SK-N-SH (cell line): ENCODE measurements at regions not wholly inside any gene's neighbourhood (a gene's known extent, or its start where the extent isn't known, plus 50 kb on each side); places are given as distances from the start of the nearest gene placed in this dataset.
"Not testable (repeated sequence)": the region's sequence is repeated elsewhere in the genome, so short reads cannot be mapped to it uniquely, and the experiment has no call there.

ENCODE experiments used
- CTCF ChIA-PET: fragments of 300-600, 350-600 bp; formaldehyde crosslinking; extraction: SDS; loops from one replicate; lab custom pipeline; 2021; lab: Yijun Ruan, JAX
- POLR2A ChIA-PET: fragments of 350-600 bp; sonication (Branson Sonifier 250); formaldehyde crosslinking; extraction: SDS; loops from one replicate; lab custom pipeline; 2020; ENCODE audit warnings: antibody characterized with exemption, inconsistent platforms; lab: Yijun Ruan, JAX
- DNase-seq: peaks from one replicate; pipeline ENCODE4 v3.0.0; 2012
- H2AFZ ChIP-seq: fragments of 200-600 bp; sonication (generic); 2 replicates; pipeline ENCODE4 v1.8.1; 2016; ENCODE audit warnings: antibody characterized with exemption, mild to moderate bottlenecking, low read depth
- H3F3A ChIP-seq: fragments of 200-600 bp; sonication (generic); replicated peaks from 2 replicates; pipeline ENCODE3; 2016; ENCODE audit warnings: antibody characterized with exemption, mild to moderate bottlenecking; ENCODE audit not compliant: insufficient read depth
- H3K27ac ChIP-seq, 2 experiments: fragments of 200-500 bp in 1 of 2; fragments of 200-600 bp in 1 of 2; sonication (Bioruptor generic) in 1 of 2; sonication (generic), shearing (Covaris generic) in 1 of 2; 2 replicates each; pipeline versions ENCODE4 v1.5.1 to v1.6.1; 2014 to 2016; ENCODE audit warnings: low read depth in 2 of 2, inconsistent platforms in 1 of 2, low read length in 1 of 2, mild to moderate bottlenecking in 1 of 2, mixed read lengths in 1 of 2
- H3K27me3 ChIP-seq: fragments of 200-600 bp; sonication (generic), shearing (Covaris generic); 2 replicates; pipeline ENCODE4 v1.6.1; 2016; ENCODE audit warnings: mixed run types; ENCODE audit not compliant: insufficient read depth
- H3K36me3 ChIP-seq, 2 experiments: fragments of 200-500 bp in 1 of 2; fragments of 200-600 bp in 1 of 2; sonication (Bioruptor generic) in 1 of 2; sonication (generic) in 1 of 2; replicated peaks in 1 of 2; 2 replicates each; pipeline versions ENCODE3 to v1.5.1; 2014 to 2016; ENCODE audit warnings: low read length in 1 of 2, mild to moderate bottlenecking in 1 of 2; ENCODE audit not compliant: insufficient read depth in 2 of 2, control insufficient read depth in 1 of 2
- H3K4me1 ChIP-seq, 2 experiments: fragments of 200-500 bp in 1 of 2; fragments of 200-600 bp in 1 of 2; sonication (Bioruptor generic) in 1 of 2; sonication (generic), shearing (Covaris generic) in 1 of 2; 2 replicates each; pipeline versions ENCODE4 v1.5.1 to v1.6.1; 2014 to 2016; ENCODE audit warnings: low read depth in 1 of 2, low read length in 1 of 2, mixed run types in 1 of 2; ENCODE audit not compliant: insufficient read depth in 2 of 2, control insufficient read depth in 1 of 2
- H3K4me2 ChIP-seq: fragments of 200-600 bp; sonication (generic), shearing (Covaris generic); 2 replicates; pipeline ENCODE4 v1.6.1; 2017; ENCODE audit warnings: mixed run types
- H3K4me3 ChIP-seq, 2 experiments: fragments of 200-500 bp in 1 of 2; fragments of 200-600 bp in 1 of 2; sonication (Bioruptor generic) in 1 of 2; sonication (generic), shearing (Covaris generic) in 1 of 2; 2 replicates each; pipeline versions ENCODE4 v1.5.1 to v1.8.1; 2014 to 2016; ENCODE audit warnings: low read depth in 2 of 2, inconsistent platforms in 1 of 2, low read length in 1 of 2, mild to moderate bottlenecking in 1 of 2, mixed read lengths in 1 of 2, moderate library complexity in 1 of 2
- H3K79me2 ChIP-seq: fragments of 200-600 bp; sonication (generic); 2 replicates; pipeline ENCODE4 v1.8.1; 2017; ENCODE audit warnings: mild to moderate bottlenecking; ENCODE audit not compliant: insufficient read depth
- H3K9ac ChIP-seq: fragments of 200-600 bp; sonication (generic); 2 replicates; pipeline ENCODE4 v1.6.1; 2017; ENCODE audit warnings: mixed run types
- H3K9me2 ChIP-seq: fragments of 200-600 bp; sonication (generic); 2 replicates; pipeline ENCODE4 v1.6.1; 2017; ENCODE audit warnings: mixed run types
- H3K9me3 ChIP-seq: fragments of 200-600 bp; sonication (generic); 2 replicates; pipeline ENCODE4 v1.6.1; 2017; ENCODE audit warnings: mixed run types, mild to moderate bottlenecking, moderate library complexity
- H4K20me1 ChIP-seq: fragments of 200-600 bp; sonication (generic); 2 replicates; pipeline ENCODE4 v1.6.1; 2017; ENCODE audit warnings: mild to moderate bottlenecking, mixed run types; ENCODE audit not compliant: insufficient read depth
- EP300 ChIP-seq, 2 experiments: IDR thresholded peaks; 2 replicates each; pipeline versions ENCODE4 v1.4.0 to v1.6.1; 2012; ENCODE audit warnings: borderline replicate concordance in 1 of 2, low read depth in 1 of 2, low read length in 1 of 2
- GABPA ChIP-seq: IDR thresholded peaks from 2 replicates; pipeline ENCODE4 v1.4.0; 2012; ENCODE audit warnings: low read depth, mild to moderate bottlenecking
- IRF3 ChIP-seq: fragments of 150-350 bp; IDR thresholded peaks from 2 replicates; pipeline ENCODE4 v1.6.1; 2016; ENCODE audit warnings: mild to moderate bottlenecking, low read depth, low read length
- JUND ChIP-seq: IDR thresholded peaks from 2 replicates; pipeline ENCODE4 v1.4.0; 2012
- POLR2AphosphoS5 ChIP-seq: IDR thresholded peaks from 2 replicates; pipeline ENCODE4 v1.6.1; 2012; ENCODE audit warnings: low read depth, low read length
- RXRA ChIP-seq: IDR thresholded peaks from 2 replicates; pipeline ENCODE4 v1.4.0; 2012; ENCODE audit warnings: low read depth, mild to moderate bottlenecking, borderline replicate concordance
- TAF1 ChIP-seq: IDR thresholded peaks from 2 replicates; pipeline ENCODE4 v1.6.1; 2012; ENCODE audit warnings: low read depth, mild to moderate bottlenecking, low read length, moderate library complexity, borderline replicate concordance
- TCF12 ChIP-seq: IDR thresholded peaks from 2 replicates; pipeline ENCODE4 v1.4.0; 2012
- WGBS: methylation state at CpG from one replicate; pipeline ENCODE4 v1.1.6; 2017; ENCODE audit warnings: low lambda C conversion rate; 5-methylcytosine and 5-hydroxymethylcytosine counted together
- TF ChIP-seq, protein P1 (sequence below): IDR thresholded peaks from 2 replicates; pipeline ENCODE4; 2012

DNA sequence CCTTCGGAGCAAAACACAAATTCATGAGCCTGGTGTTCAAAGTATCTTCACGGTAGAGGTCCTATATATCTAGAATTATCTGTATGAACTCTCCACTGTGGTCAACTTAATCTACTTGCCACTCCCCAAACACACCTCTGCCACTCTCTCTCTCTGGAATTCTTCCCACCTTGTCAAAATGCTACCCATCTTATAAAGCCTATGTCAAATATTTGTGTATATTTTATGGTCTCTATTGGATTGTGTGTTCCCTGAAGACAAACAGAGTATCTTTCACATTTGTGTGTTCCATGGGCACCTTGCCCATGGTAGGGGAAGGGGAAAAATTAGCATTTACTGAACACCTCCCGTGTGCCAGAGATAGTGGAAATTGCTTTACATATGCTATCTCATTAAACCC is 83.2 kb upstream of the ATL2 start:
- 82% methylated on average over 3 of the region's 3 CpGs for WGBS
- H3K4me3 ChIP-seq: no peak overlapping the region
- no peak for TF ChIP-seq IRF3
- no peak for TF ChIP-seq TCF12
- TF ChIP-seq EP300 (IDR thresholded peaks at IDR 0.05; ENCODE audit: borderline replicate concordance in 1 of 2, low read depth in 1 of 2, low read length in 1 of 2): no peak
- TF ChIP-seq GABPA: no peak
- no peak overlapping the region for H3K4me2 ChIP-seq
- no peaks in the 10 kb centered on the region for H3K27me3 ChIP-seq
- ChIA-PET CTCF (interaction anchor here (1.0 to 1.6 kb wide), 3 partner anchors 14 to 145 kb away, joined by 4 to 10 read pairs (median 4); no protein-coding TSS in a partner anchor), POLR2A (no interaction called here)
- H4K20me1 ChIP-seq: no peaks in the 10 kb centered on the region
- H3K79me2 ChIP-seq: no peaks in the 10 kb centered on the region
- no peaks in the 10 kb centered on the region for H3F3A ChIP-seq
- no peaks in the 10 kb centered on the region for H3K9me3 ChIP-seq
- no peak overlapping the region for H3K27ac ChIP-seq
- H2AFZ ChIP-seq: no peak overlapping the region
- H3K9me2 ChIP-seq: no peaks in the 10 kb centered on the region
- DNase-seq: no peak
- H3K36me3 ChIP-seq: no peaks in the 10 kb centered on the region
- H3K4me1 ChIP-seq: peaks cover 0 to 13% of the 10 kb centered on the region in 2 experiments; a peak in 2 of 4 replicates
- no peak overlapping the region for H3K9ac ChIP-seq

GRCh38 chr2:38454081-38454480 is 77.0 kb upstream of the ATL2 start:
- WGBS: 92% methylated on average over 4 of the region's 4 CpGs
- CTCF ChIA-PET: no interaction called here
- no peak for DNase-seq
- Histone ChIP-seq H3K79me2 (no peaks in the 10 kb centered on the region), H3K36me3 (no peaks in the 10 kb centered on the region), H3K9me3 (no peaks in the 10 kb centered on the region), H2AFZ (no peak overlapping the region), H3K4me1 (no peaks in the 10 kb centered on the region), H3K27ac (no peak overlapping the region), H3K9me2 (no peaks in the 10 kb centered on the region), H3K4me3 (no peak overlapping the region), H3F3A (no peaks in the 10 kb centered on the region), H3K27me3 (0 out of 2 replicates have a peak, but pooled peaks cover 5% of the 10 kb centered on the region), H3K4me2 (no peak overlapping the region), H4K20me1 (no peaks in the 10 kb centered on the region), H3K9ac (no peak overlapping the region)
- POLR2A ChIA-PET: no interaction called here
- TF ChIP-seq IRF3: no peak
- TF ChIP-seq TCF12: no peak
- no peak for TF ChIP-seq POLR2AphosphoS5
- TF ChIP-seq JUND: no peak
- TF ChIP-seq, protein P1, sequence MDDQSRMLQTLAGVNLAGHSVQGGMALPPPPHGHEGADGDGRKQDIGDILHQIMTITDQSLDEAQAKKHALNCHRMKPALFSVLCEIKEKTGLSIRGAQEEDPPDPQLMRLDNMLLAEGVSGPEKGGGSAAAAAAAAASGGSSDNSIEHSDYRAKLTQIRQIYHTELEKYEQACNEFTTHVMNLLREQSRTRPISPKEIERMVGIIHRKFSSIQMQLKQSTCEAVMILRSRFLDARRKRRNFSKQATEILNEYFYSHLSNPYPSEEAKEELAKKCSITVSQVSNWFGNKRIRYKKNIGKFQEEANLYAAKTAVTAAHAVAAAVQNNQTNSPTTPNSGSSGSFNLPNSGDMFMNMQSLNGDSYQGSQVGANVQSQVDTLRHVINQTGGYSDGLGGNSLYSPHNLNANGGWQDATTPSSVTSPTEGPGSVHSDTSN: no peak
- TF ChIP-seq RXRA: no peak
- no peak for TF ChIP-seq TAF1

DNA sequence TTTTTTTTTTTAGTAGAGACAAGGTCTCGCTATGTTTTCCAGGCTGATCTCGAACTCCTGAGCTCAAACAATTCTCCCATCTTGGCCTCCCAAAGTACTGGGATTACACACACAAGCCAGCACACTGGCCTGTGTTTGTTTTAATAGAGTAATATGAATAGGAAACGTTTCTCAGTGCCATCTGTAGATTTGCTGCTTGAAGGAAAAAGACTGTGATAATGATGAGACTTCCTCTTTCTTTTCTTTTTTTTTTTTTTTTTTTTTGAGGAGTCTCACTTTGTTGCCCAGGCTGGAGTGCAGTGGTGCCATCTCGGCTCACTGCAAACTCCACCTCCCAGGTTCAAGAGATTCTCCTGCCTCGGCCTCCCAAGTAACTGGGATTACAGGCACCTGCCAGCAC is 74.7 kb upstream of the ATL2 start:
- H3K79me2 ChIP-seq, H3K4me2 ChIP-seq, H3K27ac ChIP-seq, H3K36me3 ChIP-seq, H3K9me2 ChIP-seq, H3K4me1 ChIP-seq, H3K9ac ChIP-seq, POLR2A ChIA-PET, H3K9me3 ChIP-seq, H3K27me3 ChIP-seq, H3F3A ChIP-seq, H3K4me3 ChIP-seq, H2AFZ ChIP-seq, DNase-seq, H4K20me1 ChIP-seq: not testable (repeated sequence)
- WGBS: 67% methylated on average over 5 of the region's 5 CpGs
- CTCF ChIA-PET: interaction anchor here (0.8 kb wide), 1 partner anchor 13 kb away, joined by 4 read pairs; no protein-coding TSS in a partner anchor
